IMR-90 (cell line): ENCODE measurements at regions not wholly inside any gene's neighbourhood (a gene's known extent, or its start where the extent isn't known, plus 50 kb on each side); places are given as distances from the start of the nearest gene placed in this dataset.

Source experiments
- ATAC-seq: fragments of 200-7000 bp; cut with Tn5 transposase; 2 replicates; pipeline ENCODE4 v1.9.1; 2020; ENCODE audit warnings: low read depth, mild to moderate bottlenecking, moderate library complexity
- BruUV-seq: library from RNA; stranded (reverse); fragments of 400-500 nt; replicated peaks from 2 replicates; lab custom pipeline; 2021; lab: Mats Ljungman, UMichigan
- CTCF ChIA-PET: fragments of 300-600 bp; formaldehyde crosslinking; extraction: SDS; loops from one replicate; lab custom pipeline; 2021; ENCODE audit warnings: antibody characterized with exemption; lab: Yijun Ruan, JAX
- POLR2A ChIA-PET: fragments of 300-600 bp; sonication (Branson Sonifier 250); formaldehyde crosslinking; loops from one replicate; lab custom pipeline; 2022; ENCODE audit warnings: antibody characterized with exemption; ENCODE audit not compliant: unreplicated experiment; lab: Charles Lee
- DNase-seq: peaks from one replicate; pipeline ENCODE4 v3.0.0; 2013
- H2AFZ ChIP-seq: replicated peaks from 2 replicates; pipeline ENCODE3; 2013; ENCODE audit warnings: low read length, mild to moderate bottlenecking; ENCODE audit not compliant: poor library complexity
- H2AK5ac ChIP-seq: 2 replicates; pipeline ENCODE4 v1.6.1; 2013; ENCODE audit warnings: low read depth, low read length, inconsistent platforms
- H2AK9ac ChIP-seq: replicated peaks from 2 replicates; pipeline ENCODE3; 2013; ENCODE audit warnings: mild to moderate bottlenecking, low read depth, low read length, moderate library complexity; ENCODE audit not compliant: poor library complexity
- H2BK120ac ChIP-seq: 2 replicates; pipeline ENCODE4 v1.6.1; 2013; ENCODE audit warnings: low read depth, low read length, inconsistent platforms
- H2BK15ac ChIP-seq: 3 replicates; pipeline ENCODE4 v1.6.1; 2013; ENCODE audit warnings: low read depth, low read length, inconsistent platforms
- H2BK20ac ChIP-seq: 2 replicates; pipeline ENCODE4 v1.6.1; 2013; ENCODE audit warnings: low read depth, mild to moderate bottlenecking, inconsistent platforms, low read length, moderate library complexity
- H2BK5ac ChIP-seq: 2 replicates; pipeline ENCODE4 v1.6.1; 2013; ENCODE audit warnings: mild to moderate bottlenecking, low read depth, low read length, inconsistent platforms; ENCODE audit not compliant: poor library complexity, severe bottlenecking
- H3K14ac ChIP-seq: replicated peaks from 2 replicates; pipeline ENCODE4 v1.6.1; 2013; ENCODE audit warnings: low read depth, low read length, inconsistent platforms
- H3K18ac ChIP-seq: 2 replicates; pipeline ENCODE4 v1.6.1; 2013; ENCODE audit warnings: low read depth, low read length, control low read depth
- H3K23ac ChIP-seq: 2 replicates; pipeline ENCODE4 v1.6.1; 2013; ENCODE audit warnings: low read depth, low read length, inconsistent platforms
- H3K27ac ChIP-seq: 2 replicates; pipeline ENCODE4 v1.5.1; 2013; ENCODE audit warnings: mild to moderate bottlenecking, control low read depth, low read length; ENCODE audit not compliant: insufficient read depth
- H3K27me3 ChIP-seq: 2 replicates; pipeline ENCODE4 v1.6.1; 2013; ENCODE audit warnings: low read length; ENCODE audit not compliant: control insufficient read depth, insufficient read depth
- H3K36me3 ChIP-seq: 2 replicates; pipeline ENCODE4 v1.6.1; 2013; ENCODE audit warnings: low read length, mixed read lengths; ENCODE audit not compliant: control insufficient read depth, insufficient read depth
- H3K4ac ChIP-seq: 2 replicates; pipeline ENCODE4 v1.6.1; 2013; ENCODE audit warnings: low read depth, low read length, inconsistent platforms
- H3K4me1 ChIP-seq: 2 replicates; pipeline ENCODE4 v1.6.1; 2013; ENCODE audit warnings: low read length, mixed read lengths; ENCODE audit not compliant: control insufficient read depth, insufficient read depth
- H3K4me2 ChIP-seq: 2 replicates; pipeline ENCODE4 v1.6.1; 2013; ENCODE audit warnings: low read depth, mild to moderate bottlenecking, control low read depth, low read length, moderate library complexity
- H3K4me3 ChIP-seq: 2 replicates; pipeline ENCODE4 v1.5.1; 2013; ENCODE audit warnings: low read depth, mild to moderate bottlenecking, control low read depth, low read length, moderate library complexity; ENCODE audit not compliant: insufficient read depth
- H3K56ac ChIP-seq: 2 replicates; pipeline ENCODE4 v1.6.1; 2013; ENCODE audit warnings: low read length, inconsistent platforms; ENCODE audit not compliant: insufficient read depth; ENCODE audit errors: extremely low read depth
- H3K79me1 ChIP-seq, 2 experiments: 2 replicates each; pipeline ENCODE4 v1.6.1; 2013; ENCODE audit warnings: low read length in 2 of 2, inconsistent platforms in 1 of 2, low read depth in 1 of 2
- H3K9ac ChIP-seq: 2 replicates; pipeline ENCODE4 v1.6.1; 2013; ENCODE audit warnings: low read depth, low read length, control low read depth
- H3K9me1 ChIP-seq: 2 replicates; pipeline ENCODE4 v1.6.1; 2013; ENCODE audit warnings: low read length, inconsistent platforms; ENCODE audit not compliant: insufficient read depth
- H3K9me3 ChIP-seq: 2 replicates; pipeline ENCODE4 v1.6.1; 2013; ENCODE audit warnings: low read length; ENCODE audit not compliant: control insufficient read depth, insufficient read depth
- H4K20me1 ChIP-seq: 2 replicates; pipeline ENCODE4 v1.6.1; 2013; ENCODE audit warnings: low read length, inconsistent platforms; ENCODE audit not compliant: insufficient read depth
- H4K5ac ChIP-seq: 2 replicates; pipeline ENCODE4 v1.6.1; 2013; ENCODE audit warnings: mild to moderate bottlenecking, low read depth, low read length, control low read depth
- H4K8ac ChIP-seq, 2 experiments: 2 replicates each; pipeline ENCODE4 v1.6.1; 2013; ENCODE audit warnings: low read depth in 2 of 2, low read length in 2 of 2, control low read depth in 1 of 2, inconsistent platforms in 1 of 2
- H4K91ac ChIP-seq: 2 replicates; pipeline ENCODE4 v1.6.1; 2013; ENCODE audit warnings: low read depth, low read length, inconsistent platforms; ENCODE audit not compliant: insufficient read depth
- MAFK ChIP-seq: IDR thresholded peaks from 2 replicates; pipeline ENCODE4 v1.6.1; 2012; ENCODE audit warnings: low read depth, low read length, improper control_type of control experiment
- NFE2L2 ChIP-seq: fragments of 150-350 bp; IDR thresholded peaks from 2 replicates; pipeline ENCODE4 v1.6.1; 2016; ENCODE audit warnings: low read depth, mild to moderate bottlenecking, low read length
- POLR2A ChIP-seq: IDR thresholded peaks from 2 replicates; pipeline ENCODE4 v1.6.1; 2012; ENCODE audit warnings: mild to moderate bottlenecking, low read depth, low read length
- RAD21 ChIP-seq: IDR thresholded peaks from 2 replicates; pipeline ENCODE4 v1.6.1; 2012; ENCODE audit warnings: low read length, improper control_type of control experiment
- RCOR1 ChIP-seq: IDR thresholded peaks from 2 replicates; pipeline ENCODE4 v1.6.1; 2012; ENCODE audit warnings: mild to moderate bottlenecking, low read length, improper control_type of control experiment; ENCODE audit not compliant: insufficient replicate concordance
- RFX5 ChIP-seq: IDR thresholded peaks from 2 replicates; pipeline ENCODE4 v1.8.0; 2012; ENCODE audit warnings: low read depth, mild to moderate bottlenecking, low read length, moderate library complexity
- SMC3 ChIP-seq: fragments of 150-350 bp; IDR thresholded peaks from 2 replicates; pipeline ENCODE4 v1.6.1; 2016; ENCODE audit warnings: low read depth, mild to moderate bottlenecking, antibody characterized with exemption, low read length, moderate library complexity
- WGBS, 2 experiments: methylation state at CpG; one replicate each; pipeline versions ENCODE4 v1.1.5 to v1.1.7; 2013; ENCODE audit warnings: missing lambda C conversion rate in 2 of 2; ENCODE audit not compliant: insufficient read length in 1 of 2; ENCODE audit errors: extremely low coverage in 2 of 2; 5-methylcytosine and 5-hydroxymethylcytosine counted together
- dilution Hi-C: fragments of 300-500 bp; cut with HindIII; formaldehyde crosslinking; loops from one replicate; pipeline ENCODE4 v1.14.3; 2018; ENCODE audit warnings: low sequenced_read_pairs; ENCODE audit not compliant: unreplicated experiment
- in situ Hi-C: fragments of 300-500 bp; cut with MboI; formaldehyde crosslinking; loops from 3 replicates; pipeline ENCODE4 v1.14.3; 2019; ENCODE audit warnings: low sequenced_read_pairs, inconsistent platforms, mixed read lengths
- intact Hi-C: fragments of 100-400 bp; cut with micrococcal nuclease; formaldehyde crosslinking; loops from 2 replicates; pipeline ENCODE4 v1.10.0; 2022
- TF ChIP-seq, protein P1 (sequence below): conservative IDR thresholded peaks from 2 replicates; pipeline ENCODE4 v1.5.1; 2012; ENCODE audit warnings: mild to moderate bottlenecking, low read depth, low read length, improper control_type of control experiment
- TF ChIP-seq, protein P2 (sequence below): fragments of 150-350 bp; IDR thresholded peaks from 2 replicates; pipeline ENCODE4 v1.6.1; 2016; ENCODE audit warnings: low read depth, mild to moderate bottlenecking, low read length, moderate library complexity, borderline replicate concordance

DNA sequence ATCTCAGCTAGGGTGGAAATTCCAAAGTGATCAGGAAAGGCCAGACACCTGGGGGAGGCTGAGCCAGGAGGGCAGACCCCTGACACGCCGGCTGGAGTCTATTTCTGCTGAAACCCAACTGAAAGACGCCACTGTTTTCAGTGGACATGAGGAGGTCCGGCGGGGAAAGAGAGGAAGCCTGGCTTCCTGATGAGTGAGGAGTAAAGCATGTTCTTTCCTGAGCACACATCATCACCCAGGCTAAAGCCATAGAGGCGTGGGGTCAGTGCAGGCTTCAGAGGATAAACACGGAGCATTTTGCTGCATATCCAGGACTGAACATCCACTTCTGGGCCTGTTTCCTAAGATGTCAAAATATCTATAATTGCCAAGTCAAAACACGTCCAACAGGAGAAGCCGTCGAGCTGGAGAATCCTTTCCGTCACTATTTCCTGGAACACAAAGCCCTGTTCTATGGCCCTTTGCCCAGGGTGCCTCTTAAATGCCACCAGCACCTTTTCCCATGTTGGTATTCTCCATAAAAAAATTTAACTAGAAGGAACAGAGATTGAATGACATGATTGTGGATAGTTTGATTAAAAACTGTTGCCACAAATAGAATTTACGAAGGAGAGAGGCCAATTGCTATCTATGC lies 597.9 kb upstream of the ADAMTS16 start:
- Histone ChIP-seq H3K36me3 (no peaks in the 10 kb centered on the region), H4K20me1 (no peaks in the 10 kb centered on the region), H2AK9ac (no peak overlapping the region), H3K23ac (no peak overlapping the region), H3K18ac (no peak overlapping the region), H3K56ac (no peak overlapping the region), H2AK5ac (no peak overlapping the region), H3K9me1 (no peaks in the 10 kb centered on the region), H3K9ac (no peak overlapping the region), H3K79me1 (no peaks in the 10 kb centered on the region), H3K4ac (no peak overlapping the region), H4K8ac (no peak overlapping the region), H3K27me3 (no peaks in the 10 kb centered on the region), H3K27ac (no peak overlapping the region), H3K9me3 (peaks cover 26% of the 10 kb centered on the region), H2BK15ac (no peak overlapping the region), H2BK20ac (no peak overlapping the region), H3K14ac (no peak overlapping the region), H2BK5ac (no peak overlapping the region), H3K4me2 (no peak overlapping the region), H2BK120ac (no peak overlapping the region), H3K4me1 (no peaks in the 10 kb centered on the region), H2AFZ (no peak overlapping the region), H4K5ac (no peak overlapping the region), H3K4me3 (no peak overlapping the region), H4K91ac (no peak overlapping the region)
- DNase-seq = no peak
- ATAC-seq = no peak
- intact Hi-C loops (no loop called here), dilution Hi-C loops (no loop called here), in situ Hi-C loops (no loop called here)
- CTCF ChIA-PET = no interaction called here
- TF ChIP-seq RAD21 (no peak), NFE2L2 (no peak), POLR2A (no peak), RFX5 (no peak), RCOR1 (no peak), MAFK (no peak), SMC3 (no peak)
- TF ChIP-seq, protein P1, sequence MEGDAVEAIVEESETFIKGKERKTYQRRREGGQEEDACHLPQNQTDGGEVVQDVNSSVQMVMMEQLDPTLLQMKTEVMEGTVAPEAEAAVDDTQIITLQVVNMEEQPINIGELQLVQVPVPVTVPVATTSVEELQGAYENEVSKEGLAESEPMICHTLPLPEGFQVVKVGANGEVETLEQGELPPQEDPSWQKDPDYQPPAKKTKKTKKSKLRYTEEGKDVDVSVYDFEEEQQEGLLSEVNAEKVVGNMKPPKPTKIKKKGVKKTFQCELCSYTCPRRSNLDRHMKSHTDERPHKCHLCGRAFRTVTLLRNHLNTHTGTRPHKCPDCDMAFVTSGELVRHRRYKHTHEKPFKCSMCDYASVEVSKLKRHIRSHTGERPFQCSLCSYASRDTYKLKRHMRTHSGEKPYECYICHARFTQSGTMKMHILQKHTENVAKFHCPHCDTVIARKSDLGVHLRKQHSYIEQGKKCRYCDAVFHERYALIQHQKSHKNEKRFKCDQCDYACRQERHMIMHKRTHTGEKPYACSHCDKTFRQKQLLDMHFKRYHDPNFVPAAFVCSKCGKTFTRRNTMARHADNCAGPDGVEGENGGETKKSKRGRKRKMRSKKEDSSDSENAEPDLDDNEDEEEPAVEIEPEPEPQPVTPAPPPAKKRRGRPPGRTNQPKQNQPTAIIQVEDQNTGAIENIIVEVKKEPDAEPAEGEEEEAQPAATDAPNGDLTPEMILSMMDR = no peak
- TF ChIP-seq, protein P2, sequence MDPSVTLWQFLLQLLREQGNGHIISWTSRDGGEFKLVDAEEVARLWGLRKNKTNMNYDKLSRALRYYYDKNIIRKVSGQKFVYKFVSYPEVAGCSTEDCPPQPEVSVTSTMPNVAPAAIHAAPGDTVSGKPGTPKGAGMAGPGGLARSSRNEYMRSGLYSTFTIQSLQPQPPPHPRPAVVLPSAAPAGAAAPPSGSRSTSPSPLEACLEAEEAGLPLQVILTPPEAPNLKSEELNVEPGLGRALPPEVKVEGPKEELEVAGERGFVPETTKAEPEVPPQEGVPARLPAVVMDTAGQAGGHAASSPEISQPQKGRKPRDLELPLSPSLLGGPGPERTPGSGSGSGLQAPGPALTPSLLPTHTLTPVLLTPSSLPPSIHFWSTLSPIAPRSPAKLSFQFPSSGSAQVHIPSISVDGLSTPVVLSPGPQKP = no peak
- WGBS, 2 experiments = 53% methylated on average over 6 of the region's 12 CpGs; no CpG with 5 or more reads in 1 of the 2 experiments
- BruUV-seq = no TSS peak
- POLR2A ChIA-PET = no interaction called here
